Activated B cell treated with CpG ODN at 0.5 μM for 24 hours (primary cell): ENCODE measurements at regions not wholly inside any gene's neighbourhood (a gene's known extent, or its start where the extent isn't known, plus 50 kb on each side); places are given as distances from the start of the nearest gene placed in this dataset.

ENCODE experiments used
- ATAC-seq: fragments of 200-7000 bp; cut with Tn5 transposase; one replicate; pipeline ENCODE4 v1.10.0; 2021; ENCODE audit warnings: low read depth, mild to moderate bottlenecking, moderate library complexity
- CTCF ChIA-PET: fragments of 350-600 bp; sonication (Branson Sonifier 250); formaldehyde crosslinking; loops from one replicate; lab custom pipeline; 2021; ENCODE audit warnings: antibody characterized with exemption; lab: Charles Lee
- POLR2A ChIA-PET: fragments of 350-600 bp; sonication (Branson Sonifier 250); formaldehyde crosslinking; loops from one replicate; lab custom pipeline; 2021; ENCODE audit warnings: antibody characterized with exemption; lab: Charles Lee
- DNase-seq: peaks from one replicate; pipeline ENCODE4 v3.0.0; 2022
- H3K27ac Mint-ChIP-seq: one replicate; pipeline ENCODE4 v1.8.0; 2020; ENCODE audit warnings: mixed read lengths
- H3K27me3 Mint-ChIP-seq: one replicate; pipeline ENCODE4 v1.8.0; 2021; ENCODE audit warnings: mixed read lengths
- H3K36me3 Mint-ChIP-seq: one replicate; pipeline ENCODE4 v1.8.0; 2021; ENCODE audit warnings: low read depth, mixed read lengths
- H3K4me1 Mint-ChIP-seq: one replicate; pipeline ENCODE4 v1.8.0; 2021; ENCODE audit warnings: mixed read lengths
- H3K4me3 Mint-ChIP-seq: one replicate; pipeline ENCODE4 v1.8.0; 2020; ENCODE audit warnings: mild to moderate bottlenecking, mixed read lengths
- H3K9me3 Mint-ChIP-seq: one replicate; pipeline ENCODE4 v1.8.0; 2020; ENCODE audit warnings: mixed read lengths
- intact Hi-C: fragments of 100-400 bp; cut with micrococcal nuclease; formaldehyde crosslinking; loops from one replicate; pipeline ENCODE4 v1.15.1; 2024
- TF ChIP-seq, protein P1 (sequence below): fragments of 200-600 bp; IDR thresholded peaks from one replicate; pipeline ENCODE4 v1.8.0; 2022; ENCODE audit warnings: antibody characterized with exemption, mild to moderate bottlenecking

DNA sequence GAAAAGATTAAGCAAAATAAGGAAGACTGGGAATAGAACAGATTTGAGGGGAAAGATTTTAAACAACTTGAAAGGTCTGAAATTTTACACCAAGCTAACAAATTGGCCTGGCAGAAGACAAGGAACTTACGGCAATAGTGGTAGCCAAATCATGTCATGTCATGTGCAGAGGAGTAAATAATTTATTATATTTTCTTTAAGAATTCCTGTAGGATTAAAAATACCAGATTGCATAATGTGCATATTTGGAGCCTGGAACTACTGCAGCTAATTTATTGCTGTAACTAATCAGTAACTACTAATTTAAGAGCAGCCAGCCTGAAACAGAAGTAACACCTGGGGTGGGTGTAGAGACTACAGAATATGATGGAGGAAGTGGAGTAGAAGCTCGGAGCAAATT lies 334.3 kb downstream of the TGFB2 start:
- POLR2A ChIA-PET = no interaction called here
- CTCF ChIA-PET = no interaction called here

DNA sequence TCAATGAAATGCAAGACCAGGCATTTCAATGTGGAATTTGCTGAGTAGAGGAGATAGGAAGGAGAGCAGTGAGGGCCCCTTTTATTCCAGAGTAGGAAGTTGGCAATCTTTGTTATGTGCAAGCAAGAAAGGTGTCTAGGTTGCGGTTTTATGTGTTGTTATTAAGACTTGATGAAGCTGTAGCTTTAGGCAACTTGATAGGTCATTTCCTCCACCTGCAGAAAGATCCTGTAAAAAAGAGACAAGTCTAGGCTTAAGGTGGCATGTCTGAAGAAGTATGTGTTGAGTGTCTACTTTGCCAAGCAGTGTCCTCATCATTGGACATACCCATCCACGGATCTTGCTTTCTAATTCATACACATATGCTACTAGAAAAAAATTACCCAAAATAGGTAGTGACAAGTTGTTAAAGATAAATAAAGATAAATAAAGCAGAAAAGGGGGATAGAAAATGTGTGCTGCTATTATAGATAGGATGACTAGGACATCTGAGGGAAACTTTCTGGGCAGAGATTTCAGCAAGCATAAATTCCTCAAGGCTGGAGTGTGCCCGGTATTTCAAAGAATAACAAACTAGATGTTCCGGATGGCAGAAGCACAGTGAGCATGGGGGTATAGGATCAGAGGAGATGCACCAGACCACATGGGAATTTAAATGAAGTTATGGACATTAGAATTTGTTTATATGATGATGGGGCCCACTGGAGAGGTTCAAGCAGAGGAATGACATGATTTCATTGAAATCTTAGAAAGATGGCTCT lies 335.0 kb downstream of the TGFB2 start:
- ChIA-PET CTCF (no interaction called here), POLR2A (no interaction called here)
- DNase-seq (no peak), ATAC-seq (no peak)
- Mint-ChIP-seq H3K4me1 (no peaks in the 10 kb centered on the region), H3K27me3 (peaks cover 3% of the 10 kb centered on the region), H3K36me3 (no peaks in the 10 kb centered on the region), H3K4me3 (no peak overlapping the region), H3K27ac (no peak overlapping the region), H3K9me3 (no peaks in the 10 kb centered on the region)
- TF ChIP-seq, protein P1, sequence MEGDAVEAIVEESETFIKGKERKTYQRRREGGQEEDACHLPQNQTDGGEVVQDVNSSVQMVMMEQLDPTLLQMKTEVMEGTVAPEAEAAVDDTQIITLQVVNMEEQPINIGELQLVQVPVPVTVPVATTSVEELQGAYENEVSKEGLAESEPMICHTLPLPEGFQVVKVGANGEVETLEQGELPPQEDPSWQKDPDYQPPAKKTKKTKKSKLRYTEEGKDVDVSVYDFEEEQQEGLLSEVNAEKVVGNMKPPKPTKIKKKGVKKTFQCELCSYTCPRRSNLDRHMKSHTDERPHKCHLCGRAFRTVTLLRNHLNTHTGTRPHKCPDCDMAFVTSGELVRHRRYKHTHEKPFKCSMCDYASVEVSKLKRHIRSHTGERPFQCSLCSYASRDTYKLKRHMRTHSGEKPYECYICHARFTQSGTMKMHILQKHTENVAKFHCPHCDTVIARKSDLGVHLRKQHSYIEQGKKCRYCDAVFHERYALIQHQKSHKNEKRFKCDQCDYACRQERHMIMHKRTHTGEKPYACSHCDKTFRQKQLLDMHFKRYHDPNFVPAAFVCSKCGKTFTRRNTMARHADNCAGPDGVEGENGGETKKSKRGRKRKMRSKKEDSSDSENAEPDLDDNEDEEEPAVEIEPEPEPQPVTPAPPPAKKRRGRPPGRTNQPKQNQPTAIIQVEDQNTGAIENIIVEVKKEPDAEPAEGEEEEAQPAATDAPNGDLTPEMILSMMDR = no peak
- intact Hi-C loops = no loop called here

More for the DNA sequence above, 334.3 kb downstream of the TGFB2 start:
- ATAC-seq = no peak
- H3K36me3 Mint-ChIP-seq = no peaks in the 10 kb centered on the region
- H3K27ac Mint-ChIP-seq = no peak overlapping the region
- intact Hi-C loops = no loop called here
- H3K9me3 Mint-ChIP-seq = no peaks in the 10 kb centered on the region
- TF ChIP-seq, protein P1 = no peak
- no peaks in the 10 kb centered on the region for H3K4me1 Mint-ChIP-seq
- no peak overlapping the region for H3K4me3 Mint-ChIP-seq
- H3K27me3 Mint-ChIP-seq = peaks cover 6% of the 10 kb centered on the region
- DNase-seq = no peak

- intact Hi-C loops = no loop called here
- CTCF ChIA-PET = no interaction called here
- no peak overlapping the region for H3K4me3 Mint-ChIP-seq
- POLR2A ChIA-PET = no interaction called here
- H3K27ac Mint-ChIP-seq = no peak overlapping the region
- no peaks in the 10 kb centered on the region for H3K9me3 Mint-ChIP-seq
- no peaks in the 10 kb centered on the region for H3K4me1 Mint-ChIP-seq
- DNase-seq (no peak), ATAC-seq (no peak)
- TF ChIP-seq, protein P1 = no peak
- H3K27me3 Mint-ChIP-seq = no peaks in the 10 kb centered on the region
- no peaks in the 10 kb centered on the region for H3K36me3 Mint-ChIP-seq
Observed at GRCh38 chr1:218683242-218683641, 338.1 kb downstream of the TGFB2 start.

DNA sequence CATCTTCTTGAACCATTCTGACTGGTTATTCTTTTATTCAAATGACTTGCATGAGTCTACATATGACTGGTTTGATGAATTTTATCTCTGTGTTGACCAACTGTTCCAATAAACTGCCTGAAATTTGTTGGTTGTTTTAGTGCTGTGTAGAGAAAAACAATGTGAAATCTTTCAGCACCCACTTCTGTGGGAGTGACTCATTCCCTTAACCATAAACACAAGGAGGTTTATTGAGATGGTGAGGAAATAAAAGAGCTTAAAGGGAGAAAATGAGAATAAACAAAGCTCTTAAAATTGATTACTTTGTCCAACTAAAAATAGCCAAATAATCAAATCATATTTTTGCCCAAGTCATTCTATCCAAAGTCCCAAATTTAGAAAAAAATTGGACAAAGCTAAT lies 341.1 kb downstream of the TGFB2 start:
- Mint-ChIP-seq H3K27ac (no peak overlapping the region), H3K9me3 (no peaks in the 10 kb centered on the region), H3K4me3 (no peak overlapping the region), H3K36me3 (no peaks in the 10 kb centered on the region), H3K27me3 (no peaks in the 10 kb centered on the region), H3K4me1 (no peaks in the 10 kb centered on the region)
- ATAC-seq (no peak), DNase-seq (no peak)
- ChIA-PET POLR2A (no interaction called here), CTCF (no interaction called here)
- intact Hi-C loops = no loop called here
- TF ChIP-seq, protein P1 = no peak

- POLR2A ChIA-PET = no interaction called here
- H3K9me3 Mint-ChIP-seq = no peaks in the 10 kb centered on the region
Observed at GRCh38 chr1:218686761-218687160, 341.6 kb downstream of the TGFB2 start.

More at GRCh38 chr1:218686761-218687160, 341.6 kb downstream of the TGFB2 start:
- H3K4me1 Mint-ChIP-seq = no peaks in the 10 kb centered on the region
- TF ChIP-seq, protein P1 = no peak
- ATAC-seq = no peak
- H3K36me3 Mint-ChIP-seq = no peaks in the 10 kb centered on the region
- no peak overlapping the region for H3K27ac Mint-ChIP-seq
- CTCF ChIA-PET = no interaction called here
- no peaks in the 10 kb centered on the region for H3K27me3 Mint-ChIP-seq
- intact Hi-C loops = no loop called here
- H3K4me3 Mint-ChIP-seq = no peak overlapping the region
- DNase-seq = no peak
